DMS153 treated with DMSO at 0.1 percent for 48 hours (cell line): ENCODE measurements at regions not wholly inside any gene's neighbourhood (a gene's known extent, or its start where the extent isn't known, plus 50 kb on each side); places are given as distances from the start of the nearest gene placed in this dataset.

Experiments
- DNase-seq: peaks from one replicate; lab custom pipeline; 2025; ENCODE audit not compliant: unreplicated experiment; lab: John Stamatoyannopoulos, UW

DNA sequence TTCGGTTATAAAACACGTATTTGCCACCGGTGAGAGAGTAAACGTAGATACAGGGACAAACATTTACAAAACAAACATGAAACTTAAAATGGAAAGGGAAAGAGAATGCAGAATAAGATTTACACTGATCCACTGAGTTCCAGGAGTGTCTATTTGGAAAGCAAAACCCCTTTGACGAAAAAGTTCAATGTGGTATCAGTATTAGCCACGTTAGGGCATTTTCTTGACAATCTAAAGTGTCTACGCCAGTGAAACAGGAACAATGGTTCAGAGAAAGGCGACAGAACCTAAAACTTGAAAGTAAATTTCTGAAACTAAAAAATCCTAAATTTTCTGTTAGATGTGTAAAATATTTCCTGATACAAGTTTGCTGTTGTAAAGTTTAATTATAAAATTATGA is 278.5 kb upstream of the TENM3 start:
- DNase-seq, result no peak

DNA sequence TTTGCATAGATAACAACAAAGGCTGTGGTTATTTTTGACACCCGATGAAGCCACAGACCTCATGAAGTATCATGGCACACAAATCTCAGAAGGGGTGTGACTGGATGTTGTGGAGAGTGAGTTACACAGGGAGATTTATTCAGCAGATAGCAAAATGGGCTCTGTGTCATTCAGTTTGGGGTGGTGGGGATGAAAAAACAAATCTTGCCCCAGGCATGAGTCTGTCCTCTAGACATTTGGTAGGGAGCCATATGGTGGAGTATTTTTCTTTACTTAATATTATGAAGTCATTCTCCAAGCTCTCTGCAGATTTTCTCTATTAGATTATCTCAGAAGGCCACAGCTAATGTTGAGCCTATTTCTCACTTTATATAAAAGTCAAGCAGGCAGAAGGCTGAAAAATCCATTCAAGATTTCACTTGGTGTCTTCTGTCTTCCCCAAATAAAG is 277.1 kb upstream of the TENM3 start:
- DNase-seq, result no peak

DNA sequence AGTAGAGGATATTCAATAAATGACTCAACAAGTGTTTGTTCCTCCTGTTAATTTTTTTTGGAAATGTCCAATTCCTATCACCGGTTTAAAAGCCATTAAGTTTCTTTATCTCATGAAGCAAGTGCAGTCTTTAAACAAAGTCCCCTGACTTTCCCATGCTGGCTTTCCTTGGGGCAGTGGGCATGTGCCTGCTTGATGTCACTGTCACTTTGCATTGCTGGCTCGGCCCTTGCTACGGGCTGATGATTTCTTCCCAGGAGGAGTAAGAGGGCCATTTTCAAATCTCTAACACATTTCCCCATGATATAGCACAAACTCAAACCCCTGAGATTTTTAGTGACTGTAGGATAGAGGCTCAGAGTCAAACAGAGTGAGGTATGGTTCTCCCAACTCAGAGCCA is 275.8 kb upstream of the TENM3 start:
- DNase-seq, result no peak

DNA sequence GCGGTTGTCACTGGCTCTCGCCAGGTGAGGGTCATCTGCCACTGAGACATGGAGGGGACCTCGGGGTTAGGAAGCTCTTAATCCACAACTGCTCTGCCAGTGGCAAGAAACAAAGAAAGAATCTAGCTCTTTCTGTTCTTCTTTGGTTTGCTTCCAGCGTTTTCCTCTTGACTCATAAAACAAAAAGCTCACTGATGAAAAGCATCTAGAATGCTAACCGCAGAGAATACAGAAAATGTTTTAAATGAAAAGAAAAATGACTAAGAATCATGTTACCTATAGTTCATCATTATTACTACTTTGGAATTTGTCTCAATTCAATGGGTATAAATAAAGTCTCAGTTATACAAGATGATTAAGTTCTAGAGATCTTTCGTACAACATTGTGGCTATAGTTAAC is 274.8 kb upstream of the TENM3 start:
- DNase-seq, result no peak

DNA sequence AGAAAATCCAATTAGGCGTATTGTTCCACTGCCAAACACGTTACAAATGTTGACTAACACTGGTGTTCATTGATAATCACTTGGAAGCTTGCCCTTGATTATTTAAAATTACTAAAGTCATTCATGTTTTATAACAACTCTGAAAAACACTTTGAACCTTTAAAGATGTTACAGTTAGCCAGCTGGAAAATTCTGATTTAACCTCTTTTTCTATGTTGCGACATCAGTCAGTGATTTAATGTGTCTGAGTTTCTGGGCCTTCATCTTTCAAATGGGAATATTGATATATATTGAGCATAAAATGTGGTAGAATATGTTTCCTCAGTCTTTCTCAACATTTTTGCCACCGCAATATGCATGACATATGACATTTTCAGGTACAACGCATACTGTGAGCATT is 274.1 kb upstream of the TENM3 start:
- no peak for DNase-seq

DNA sequence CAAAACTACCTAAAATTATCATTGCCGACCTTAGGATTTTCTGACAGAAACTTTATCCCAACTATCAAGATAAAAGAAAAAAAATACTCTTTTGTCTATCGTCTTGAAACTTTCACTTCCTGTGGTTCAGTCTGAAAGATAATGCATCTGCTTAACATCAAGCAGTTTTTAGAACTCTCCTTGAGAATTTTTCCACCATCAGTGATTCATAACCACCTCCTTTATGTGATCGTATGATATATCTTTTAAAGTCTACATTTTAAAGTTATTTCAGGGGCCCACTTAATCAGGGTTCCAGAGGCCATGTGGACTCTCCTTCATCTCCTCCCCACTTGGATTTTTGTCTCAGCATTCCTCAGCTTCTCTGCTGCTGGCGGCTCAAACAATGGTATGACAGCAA is 272.8 kb upstream of the TENM3 start:
- no peak for DNase-seq

DNA sequence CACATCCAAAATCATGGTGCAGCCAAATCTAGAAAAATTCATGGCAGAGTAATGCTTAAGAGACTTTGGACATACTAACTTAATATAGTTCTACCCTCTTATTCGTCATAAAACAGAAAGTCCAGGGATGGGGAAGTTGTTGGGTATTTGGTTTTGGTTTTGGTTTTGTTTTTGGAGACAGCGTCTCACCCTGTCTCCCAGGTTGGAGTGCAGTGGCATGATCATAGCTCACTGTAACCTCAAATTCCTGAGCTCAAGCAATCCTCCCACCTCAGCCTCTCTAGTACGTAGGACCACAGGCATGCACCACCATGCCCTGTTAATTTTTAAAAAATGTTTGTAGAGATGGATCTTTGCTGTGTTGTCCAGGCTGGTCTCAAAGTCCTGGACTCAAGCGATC is 271.8 kb upstream of the TENM3 start:
- no peak for DNase-seq

DNA sequence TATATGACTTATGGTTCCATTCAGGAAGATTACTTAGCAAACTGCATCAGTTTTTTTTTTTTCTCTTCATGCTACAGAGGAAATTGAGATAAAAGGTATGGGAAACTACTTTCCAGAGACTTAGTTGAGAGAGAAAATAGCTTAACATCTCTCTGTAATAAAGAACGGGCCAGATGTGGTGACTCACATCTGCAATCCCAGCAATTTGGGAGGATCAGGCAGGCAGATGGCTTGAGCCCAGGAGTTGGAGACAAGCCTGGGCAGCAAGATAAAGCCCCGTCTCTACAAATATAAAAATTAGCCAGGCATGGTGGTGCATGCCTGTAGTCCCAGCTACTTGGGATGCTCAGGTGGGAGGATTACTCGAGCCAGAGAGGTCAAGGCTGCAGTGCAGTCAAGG is 271.2 kb upstream of the TENM3 start:
- DNase-seq, result no peak

DNA sequence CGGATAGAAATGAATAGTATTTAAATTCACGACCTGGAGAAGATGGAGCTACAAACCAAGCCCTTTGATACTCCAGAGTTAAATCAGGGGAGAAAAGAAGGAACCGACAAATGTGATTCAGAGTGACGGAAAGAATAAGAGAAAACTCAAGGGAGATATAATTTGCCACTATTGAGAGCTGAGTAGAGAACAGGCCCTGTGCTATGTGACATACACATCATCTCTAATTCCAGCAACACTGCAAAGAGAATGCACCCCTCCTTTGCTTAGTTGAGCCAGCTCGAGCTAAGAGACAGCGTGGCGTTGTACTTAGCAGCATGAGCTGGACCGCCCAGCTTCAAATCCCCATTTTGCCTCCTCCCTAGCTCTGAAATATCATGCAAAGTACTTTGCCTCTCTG is 266.4 kb upstream of the TENM3 start:
- no peak for DNase-seq

DNA sequence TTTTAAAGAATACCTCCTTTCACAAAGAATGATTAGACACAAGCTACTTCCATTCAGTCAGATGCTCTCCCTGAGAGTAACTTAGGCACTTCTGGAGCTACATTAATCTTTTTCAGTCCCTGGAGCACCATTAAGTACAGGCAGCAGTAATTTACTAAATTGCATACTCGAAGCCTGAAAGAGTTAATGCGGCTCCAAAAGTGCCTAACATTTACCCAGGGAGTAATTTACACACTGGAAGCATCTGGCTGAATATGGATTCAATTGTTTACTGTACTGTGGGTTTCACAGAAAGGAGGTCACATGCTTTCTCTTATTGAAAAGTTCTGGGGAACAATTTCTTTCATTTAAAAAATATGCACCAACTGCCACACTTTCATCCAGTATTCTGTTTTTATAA is 260.8 kb upstream of the TENM3 start:
- peak; percentile 55 for DNase-seq

DNA sequence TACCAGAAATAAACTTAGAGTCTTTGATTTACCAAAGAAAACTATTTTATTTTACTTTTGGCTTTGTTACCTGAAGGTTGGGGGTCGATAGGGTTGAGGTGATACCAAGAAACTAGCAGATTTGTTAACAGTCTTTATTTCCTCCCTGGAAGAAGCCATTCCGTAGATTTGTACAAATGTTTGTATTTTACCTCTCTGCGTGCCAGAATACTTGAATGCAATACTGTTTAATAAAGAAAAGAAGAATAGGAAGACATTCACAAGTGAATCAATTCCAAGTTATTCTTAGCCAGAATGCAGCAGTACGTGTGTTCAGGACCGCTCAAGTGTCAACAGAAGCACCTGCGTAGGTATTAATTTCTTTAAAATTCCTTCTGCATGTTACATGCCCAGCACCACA is 260.3 kb upstream of the TENM3 start:
- DNase-seq, result no peak

DNA sequence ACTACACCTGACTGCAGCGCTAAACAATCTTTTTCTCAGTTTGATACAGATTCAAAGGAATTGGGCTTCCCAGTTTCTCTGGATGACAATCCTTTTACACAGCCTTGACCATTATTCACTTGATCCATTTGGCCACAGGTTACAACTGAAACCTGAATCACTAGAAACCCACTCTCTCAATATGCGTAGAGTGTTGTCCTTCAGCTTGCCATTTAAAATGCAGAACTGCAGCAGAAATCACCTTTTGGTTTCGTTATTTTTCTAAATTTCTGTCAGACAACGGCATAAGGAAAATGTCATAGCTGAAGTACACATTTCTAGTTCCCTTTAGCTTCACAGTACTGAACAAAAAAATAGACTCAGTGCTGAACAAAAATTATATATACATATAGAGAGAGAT is 255.8 kb upstream of the TENM3 start:
- DNase-seq, result no peak

DNA sequence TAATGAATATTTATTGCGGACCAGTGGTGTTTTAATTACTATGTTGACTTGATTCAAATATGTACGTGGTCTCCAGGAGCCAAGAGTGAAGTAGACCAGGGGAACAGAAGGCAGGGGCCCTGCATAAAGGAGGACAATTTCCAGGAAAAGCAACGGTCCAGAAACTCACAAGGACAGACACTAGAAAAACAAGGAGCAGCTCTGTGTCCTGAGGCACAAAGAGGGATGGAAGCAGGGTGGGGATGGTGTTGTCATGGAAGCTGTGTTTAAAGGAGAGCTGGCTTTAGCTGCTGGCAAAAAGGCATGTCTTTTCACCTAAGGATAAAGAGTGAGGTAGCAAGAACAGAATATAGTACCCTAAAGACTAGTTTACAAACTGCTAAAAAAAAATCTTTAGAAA is 254.1 kb upstream of the TENM3 start:
- DNase-seq, result no peak

DNA sequence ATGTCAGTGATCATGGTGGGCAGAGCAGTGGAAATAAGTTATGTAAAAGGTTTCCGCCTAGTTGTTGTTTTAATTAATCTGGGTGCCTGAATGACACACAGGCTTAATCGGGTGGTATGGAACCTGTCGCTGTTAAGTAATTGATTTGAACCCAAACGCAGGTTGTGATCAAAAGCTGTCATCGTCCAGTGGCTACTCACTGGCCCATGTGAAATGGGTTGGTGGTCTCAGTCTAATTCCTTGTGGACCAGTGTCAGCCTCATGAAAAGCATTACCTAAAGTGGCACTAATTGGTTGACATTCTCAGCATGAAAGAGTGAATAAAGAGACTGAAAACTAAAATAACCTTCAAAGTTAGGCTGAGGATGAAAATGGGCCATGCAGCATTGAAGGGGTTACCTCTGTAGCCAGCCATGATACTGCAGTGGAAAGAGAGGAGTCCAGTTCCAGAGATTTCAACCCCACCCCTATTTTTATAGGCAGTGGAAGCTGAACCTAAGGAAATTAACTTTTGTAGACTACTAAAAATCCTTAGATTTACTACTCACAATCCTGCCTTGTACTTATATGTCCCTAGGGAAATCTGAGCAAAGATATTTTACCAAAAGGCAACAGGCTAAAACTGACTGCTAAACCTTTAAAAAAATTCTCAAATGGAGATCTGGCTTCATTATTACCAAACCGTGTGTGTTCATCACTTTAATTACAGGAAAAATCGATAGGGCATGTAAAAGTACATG is 251.7 kb upstream of the TENM3 start:
- DNase-seq, result no peak

DNA sequence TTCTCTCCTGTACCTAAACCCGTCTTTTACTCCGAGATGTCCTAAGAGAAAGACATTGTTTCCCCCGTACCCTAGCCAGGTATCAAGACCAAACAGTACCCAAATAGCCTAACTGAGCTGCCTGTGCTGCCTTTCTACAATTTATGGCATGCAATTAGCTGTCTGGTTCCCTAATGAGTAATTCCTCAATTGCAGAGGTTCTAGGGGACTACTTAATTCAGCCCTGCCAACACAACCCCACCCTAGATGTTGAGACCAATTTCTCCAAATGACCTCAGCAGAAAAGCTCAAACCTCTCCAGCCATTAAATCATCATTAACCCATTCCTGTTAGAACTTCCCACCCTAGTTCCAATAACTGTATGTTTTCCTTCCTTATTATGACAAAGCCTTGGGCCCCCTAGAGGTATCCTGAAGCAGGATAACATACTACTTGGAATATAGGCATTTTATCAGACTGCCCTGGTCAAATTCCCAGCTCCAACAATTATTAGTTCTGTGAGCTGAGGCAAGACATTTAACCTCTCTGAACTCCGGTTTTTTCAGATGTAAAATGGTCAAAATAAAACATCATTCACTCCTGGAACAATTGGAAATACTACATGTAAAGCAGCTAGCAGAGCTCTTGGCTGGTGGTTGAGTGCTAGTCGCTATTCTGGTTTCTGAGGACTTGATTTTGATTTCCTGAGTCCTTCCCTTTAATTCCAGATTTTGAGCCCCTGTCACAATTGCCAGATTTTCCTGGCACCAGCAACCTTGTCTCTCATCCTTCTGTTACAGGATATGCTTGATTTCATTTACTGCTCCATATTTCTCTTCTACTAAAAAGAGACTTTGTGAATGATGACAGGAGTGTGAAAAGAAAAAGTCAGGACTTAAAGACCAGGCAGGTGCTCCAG is 244.6 kb upstream of the TENM3 start:
- DNase-seq, result no peak

DNA sequence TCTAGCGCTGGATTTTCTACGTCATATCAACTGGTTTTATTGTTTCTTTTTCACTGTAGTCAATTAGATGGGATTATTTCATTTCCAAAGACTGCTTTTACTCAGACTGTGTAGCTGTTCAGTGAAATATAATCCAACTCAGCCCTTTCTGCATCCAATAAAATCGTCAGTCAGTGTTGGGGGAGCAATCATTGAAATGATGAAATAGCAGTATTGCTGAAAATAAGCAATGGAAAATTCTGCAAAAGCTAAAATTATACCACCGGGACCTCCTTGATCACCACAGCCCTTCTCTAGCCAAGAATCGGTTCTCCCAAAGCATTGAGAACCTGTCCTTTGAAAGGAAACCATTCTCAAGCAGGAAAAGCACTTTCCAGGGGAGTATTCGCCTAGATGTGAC is 243.1 kb upstream of the TENM3 start:
- no peak for DNase-seq

DNA sequence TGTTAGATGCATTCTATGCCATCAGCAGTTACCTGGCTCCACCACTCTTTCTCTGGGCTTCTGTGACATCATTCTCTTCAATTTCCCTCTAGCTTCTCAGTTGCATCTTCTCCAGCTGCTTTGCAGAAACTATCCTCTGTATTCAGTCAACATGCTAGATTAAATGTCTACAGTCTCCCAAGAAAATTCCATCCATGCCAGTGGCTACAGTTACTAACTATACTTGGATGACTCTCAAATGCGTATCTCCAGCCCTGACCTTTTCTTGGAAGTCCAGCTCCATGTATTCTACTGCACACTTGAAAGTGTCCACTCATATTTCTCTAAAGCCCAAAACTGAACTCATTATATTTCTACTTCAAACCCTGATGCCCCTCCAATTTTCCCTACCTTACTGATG is 232.3 kb upstream of the TENM3 start:
- DNase-seq, result no peak

DNA sequence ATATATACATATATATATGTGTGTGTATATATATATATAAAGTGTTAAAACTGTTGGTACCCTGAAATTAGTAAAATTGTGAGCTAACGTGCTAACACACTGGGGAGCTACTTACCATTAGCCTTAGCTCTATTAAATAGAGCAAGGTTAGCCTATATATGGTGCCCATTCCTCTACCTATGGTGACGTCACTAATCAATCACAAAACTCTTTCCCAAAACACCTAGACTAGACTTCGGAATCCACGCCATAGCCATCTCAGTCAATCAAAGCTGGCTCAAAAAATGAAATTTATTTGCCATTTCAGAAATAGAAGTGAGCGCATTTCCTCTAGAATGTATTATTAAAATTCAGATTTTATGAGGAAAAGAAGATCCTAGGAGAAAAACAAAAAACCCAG is 229.0 kb upstream of the TENM3 start:
- no peak for DNase-seq

DNA sequence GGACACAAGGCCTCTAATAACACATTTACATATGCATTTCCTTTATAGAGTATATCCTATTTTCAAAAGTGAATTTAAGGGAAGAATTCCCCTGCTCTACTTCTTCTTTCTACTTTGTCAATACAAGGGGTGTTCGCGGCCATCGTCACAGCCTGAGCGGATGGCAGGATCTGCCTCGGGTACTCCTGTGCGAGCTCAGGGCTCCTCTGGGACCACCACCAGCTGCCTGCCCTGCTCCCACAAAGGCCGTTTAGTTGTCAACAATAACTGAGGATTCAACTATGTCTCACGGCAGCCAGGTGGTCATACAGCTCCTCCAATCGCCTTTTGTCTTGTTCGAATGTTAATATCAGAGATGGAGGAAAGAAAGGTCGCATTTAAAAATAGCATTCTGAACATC is 228.2 kb upstream of the TENM3 start:
- DNase-seq, result no peak

DNA sequence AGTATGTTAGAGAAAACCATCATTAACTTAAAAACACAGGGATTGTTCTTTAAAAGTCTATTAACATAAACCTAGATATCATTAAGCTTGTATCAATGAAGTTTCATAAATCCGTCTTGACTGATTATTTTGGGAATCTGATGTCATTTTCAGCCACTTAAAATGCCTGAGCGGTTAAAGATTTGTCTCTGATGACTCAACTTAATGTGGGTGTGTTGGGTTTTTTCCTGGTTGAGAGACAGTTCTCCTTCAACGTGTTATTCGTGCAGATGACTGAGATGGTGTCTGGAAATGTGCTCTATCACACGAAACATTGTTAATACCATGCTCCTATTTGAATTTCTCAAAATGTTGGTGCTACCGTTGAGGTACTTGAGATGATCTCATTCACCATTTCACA is 227.3 kb upstream of the TENM3 start:
- no peak for DNase-seq

DNA sequence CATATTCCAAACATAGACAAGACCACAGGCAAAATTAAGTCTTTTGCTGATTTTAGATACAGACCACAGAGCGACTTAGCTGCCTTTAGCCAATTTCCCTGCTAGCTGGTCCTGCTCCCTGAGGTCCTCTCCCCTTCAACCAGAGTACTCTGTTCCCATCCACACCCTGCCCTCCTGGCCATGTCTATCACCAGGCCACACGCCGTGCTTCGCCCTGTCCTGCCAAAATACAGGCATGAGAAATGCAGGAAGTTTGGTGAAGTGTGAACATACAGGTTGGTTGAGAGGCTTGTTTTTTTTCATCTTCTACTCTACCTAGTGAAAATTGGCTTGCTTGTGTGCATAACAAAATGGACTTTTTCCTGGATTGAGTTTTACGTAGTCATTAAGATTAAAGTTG is 226.2 kb upstream of the TENM3 start:
- DNase-seq, result no peak

DNA sequence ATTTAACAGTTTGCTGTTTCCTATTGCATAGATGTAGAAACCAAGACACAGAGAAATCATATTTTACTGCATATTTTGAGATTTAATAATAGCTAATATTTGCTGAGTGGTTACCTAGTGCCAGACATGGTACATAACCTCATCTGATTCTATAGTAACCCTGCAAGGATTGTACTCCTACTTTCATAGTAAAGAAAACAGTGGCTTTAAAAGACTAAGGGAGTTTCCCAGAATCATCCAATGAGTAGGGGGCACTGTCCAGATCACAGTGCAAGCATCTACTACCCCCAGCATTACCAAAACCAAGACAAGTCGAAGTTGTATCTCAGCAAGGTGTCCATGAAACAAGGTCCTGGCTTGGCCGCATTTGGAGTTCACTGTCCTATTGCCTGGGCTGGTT is 224.5 kb upstream of the TENM3 start:
- no peak for DNase-seq
